ENCODE measurements at regions not wholly inside any gene's neighbourhood (a gene's known extent, or its start where the extent isn't known, plus 50 kb on each side); places are given as distances from the start of the nearest gene placed in this dataset.

GRCh38 chr13:69213396-69213795 lies 894.2 kb upstream of the ATXN8OS start:
- TF ChIP-seq TAF1 (conservative IDR thresholded peaks at IDR 0.05) (no peak), CTCF (IDR thresholded peaks at IDR 0.05; ENCODE audit: low read depth, low read length, missing input control) (no peak), HNF4A (conservative IDR thresholded peaks at IDR 0.05) (no peak), GABPA (IDR thresholded peaks at IDR 0.05 in 1 of 2, conservative IDR thresholded peaks at IDR 0.05 in 1 of 2) (no peak), RAD21 (IDR thresholded peaks at IDR 0.05) (no peak), ZBTB33 (IDR thresholded peaks at IDR 0.05) (no peak), YY1 (IDR thresholded peaks at IDR 0.05) (no peak), FOXA1 (IDR thresholded peaks at IDR 0.05) (no peak), MAX (IDR thresholded peaks at IDR 0.05) (no peak), HNF4G (IDR thresholded peaks at IDR 0.05) (no peak), REST (IDR thresholded peaks at IDR 0.05) (no peak), JUND (IDR thresholded peaks at IDR 0.05) (no peak)
